IPS-18c (cell line): ENCODE measurements at regions not wholly inside any gene's neighbourhood (a gene's known extent, or its start where the extent isn't known, plus 50 kb on each side); places are given as distances from the start of the nearest gene placed in this dataset.

Experiments
- H3K4me3 ChIP-seq: 2 replicates; pipeline ENCODE4 v1.7.0; 2013; ENCODE audit warnings: low read depth, mild to moderate bottlenecking, low read length, moderate library complexity; ENCODE audit not compliant: insufficient read depth
- H3K9me3 ChIP-seq: one replicate; pipeline ENCODE4 v1.6.1; 2013; ENCODE audit warnings: mild to moderate bottlenecking, low read length, moderate library complexity; ENCODE audit not compliant: control insufficient read depth, insufficient read depth

- no peaks in the 10 kb centered on the region for H3K9me3 ChIP-seq
- H3K4me3 ChIP-seq = no peak overlapping the region
These were observed 324.8 kb downstream of the PMP22 start for GRCh38 chr17:14940108-14940937.

GRCh38 chr17:14935845-14936485, 329.2 kb downstream of the PMP22 start:
- Histone ChIP-seq H3K4me3 (no peak overlapping the region), H3K9me3 (no peaks in the 10 kb centered on the region)

GRCh38 chr17:14935139-14935841, 329.8 kb downstream of the PMP22 start:
- Histone ChIP-seq H3K9me3 (no peaks in the 10 kb centered on the region), H3K4me3 (no peak overlapping the region)

- Histone ChIP-seq H3K4me3 (no peak overlapping the region), H3K9me3 (no peaks in the 10 kb centered on the region)
These were observed 331.4 kb downstream of the PMP22 start for GRCh38 chr17:14933676-14934075.

- Histone ChIP-seq H3K4me3 (no peak overlapping the region), H3K9me3 (no peaks in the 10 kb centered on the region)
These were observed 338.5 kb downstream of the PMP22 start for GRCh38 chr17:14926526-14927122.

- no peak overlapping the region for H3K4me3 ChIP-seq
- H3K9me3 ChIP-seq = no peaks in the 10 kb centered on the region
These were observed 339.1 kb downstream of the PMP22 start for GRCh38 chr17:14926073-14926472.

GRCh38 chr17:14925498-14925897, 339.6 kb downstream of the PMP22 start:
- Histone ChIP-seq H3K9me3 (no peaks in the 10 kb centered on the region), H3K4me3 (no peak overlapping the region)

GRCh38 chr17:14923981-14924380, 341.1 kb downstream of the PMP22 start:
- Histone ChIP-seq H3K4me3 (no peak overlapping the region), H3K9me3 (no peaks in the 10 kb centered on the region)

- Histone ChIP-seq H3K4me3 (no peak overlapping the region), H3K9me3 (no peaks in the 10 kb centered on the region)
These were observed 342.7 kb downstream of the PMP22 start for GRCh38 chr17:14922411-14922810.

- Histone ChIP-seq H3K9me3 (no peaks in the 10 kb centered on the region), H3K4me3 (no peak overlapping the region)
These were observed 343.2 kb downstream of the PMP22 start for GRCh38 chr17:14921936-14922335.

GRCh38 chr17:14919631-14920213, 345.4 kb downstream of the PMP22 start:
- no peak overlapping the region for H3K4me3 ChIP-seq

GRCh38 chr17:14919094-14919493, 346.0 kb downstream of the PMP22 start:
- H3K4me3 ChIP-seq = no peak overlapping the region

More at GRCh38 chr17:14919631-14920213, 345.4 kb downstream of the PMP22 start:
- H3K9me3 ChIP-seq = no peaks in the 10 kb centered on the region

GRCh38 chr17:14918540-14918939, 346.6 kb downstream of the PMP22 start:
- H3K4me3 ChIP-seq = no peak overlapping the region
- H3K9me3 ChIP-seq = no peaks in the 10 kb centered on the region

More at GRCh38 chr17:14919094-14919493, 346.0 kb downstream of the PMP22 start:
- H3K9me3 ChIP-seq = no peaks in the 10 kb centered on the region

- H3K4me3 ChIP-seq = no peak overlapping the region
- no peaks in the 10 kb centered on the region for H3K9me3 ChIP-seq
These were observed 354.2 kb downstream of the PMP22 start for GRCh38 chr17:14910916-14911315.

- Histone ChIP-seq H3K4me3 (no peak overlapping the region), H3K9me3 (no peaks in the 10 kb centered on the region)
These were observed 360.7 kb downstream of the PMP22 start for GRCh38 chr17:14904386-14904785.

- Histone ChIP-seq H3K9me3 (no peaks in the 10 kb centered on the region), H3K4me3 (no peak overlapping the region)
These were observed 361.3 kb downstream of the PMP22 start for GRCh38 chr17:14903854-14904253.

GRCh38 chr17:14902803-14903202, 362.3 kb downstream of the PMP22 start:
- Histone ChIP-seq H3K4me3 (no peak overlapping the region), H3K9me3 (no peaks in the 10 kb centered on the region)
